GM18508 (cell line): ENCODE measurements at regions not wholly inside any gene's neighbourhood (a gene's known extent, or its start where the extent isn't known, plus 50 kb on each side); places are given as distances from the start of the nearest gene placed in this dataset.
A peak's percentile ranks its signal among the peaks of the same experiment; 100 is the strongest.
"Not testable (repeated sequence)": the region's sequence is repeated elsewhere in the genome, so short reads cannot be mapped to it uniquely, and the experiment has no call there.

Experiments
- ATAC-seq: cut with Tn5 transposase; IDR thresholded peaks from one replicate; pipeline ENCODE4 v1.9.1; 2021; ENCODE audit warnings: moderate number of reproducible peaks; ENCODE audit not compliant: insufficient read depth, unreplicated experiment

GRCh38 chr5:52255308-52255707 lies 532.4 kb upstream of the ITGA1 start:
- no peak for ATAC-seq

- no peak for ATAC-seq
These were observed 524.9 kb upstream of the ITGA1 start for GRCh38 chr5:52262844-52263243.

GRCh38 chr5:52269401-52269800 lies 518.3 kb upstream of the ITGA1 start:
- no peak for ATAC-seq

GRCh38 chr5:52269859-52270258 lies 517.9 kb upstream of the ITGA1 start:
- ATAC-seq = no peak

GRCh38 chr5:52275639-52276038 lies 512.1 kb upstream of the ITGA1 start:
- no peak for ATAC-seq

- ATAC-seq = no peak
These were observed 510.6 kb upstream of the ITGA1 start for GRCh38 chr5:52277101-52277500.

GRCh38 chr5:52282647-52283046 lies 505.1 kb upstream of the ITGA1 start:
- ATAC-seq = no peak

GRCh38 chr5:52283221-52283620 lies 504.5 kb upstream of the ITGA1 start:
- ATAC-seq = no peak

- no peak for ATAC-seq
These were observed 486.9 kb upstream of the ITGA1 start for GRCh38 chr5:52300703-52301372.

GRCh38 chr5:52304816-52305215 lies 482.9 kb upstream of the ITGA1 start:
- ATAC-seq = not testable (repeated sequence)

GRCh38 chr5:52328220-52328806 lies 459.4 kb upstream of the ITGA1 start:
- no peak for ATAC-seq

- no peak for ATAC-seq
These were observed 456.0 kb upstream of the ITGA1 start for GRCh38 chr5:52331725-52332124.

- no peak for ATAC-seq
These were observed 453.3 kb upstream of the ITGA1 start for GRCh38 chr5:52334367-52334766.

- peak; percentile 72 for ATAC-seq
These were observed 448.4 kb upstream of the ITGA1 start for GRCh38 chr5:52339285-52339684.

GRCh38 chr5:52342361-52342760 lies 445.4 kb upstream of the ITGA1 start:
- no peak for ATAC-seq

GRCh38 chr5:52356311-52356918 lies 431.3 kb upstream of the ITGA1 start:
- no peak for ATAC-seq

- ATAC-seq = no peak
These were observed 428.5 kb upstream of the ITGA1 start for GRCh38 chr5:52359261-52359660.

GRCh38 chr5:52360985-52361384 lies 426.7 kb upstream of the ITGA1 start:
- ATAC-seq = no peak

- ATAC-seq = no peak
These were observed 413.4 kb upstream of the ITGA1 start for GRCh38 chr5:52374286-52374685.

GRCh38 chr5:52375969-52376368 lies 411.7 kb upstream of the ITGA1 start:
- ATAC-seq = no peak

GRCh38 chr5:52376592-52376991 lies 411.1 kb upstream of the ITGA1 start:
- no peak for ATAC-seq

- no peak for ATAC-seq
These were observed 409.5 kb upstream of the ITGA1 start for GRCh38 chr5:52378237-52378636.
